ENCODE measurements at regions not wholly inside any gene's neighbourhood (a gene's known extent, or its start where the extent isn't known, plus 50 kb on each side); places are given as distances from the start of the nearest gene placed in this dataset.
"Not testable (repeated sequence)": the region's sequence is repeated elsewhere in the genome, so short reads cannot be mapped to it uniquely, and the experiment has no call there.

GRCh38 chr2:234250926-234251325, 200.4 kb downstream of the SPP2 start:
- H3K9me3 ChIP-seq, result no peaks in the 10 kb centered on the region
- H3K27me3 ChIP-seq, result no peaks in the 10 kb centered on the region
- WGBS, 2 donors, result 14 to 25% methylated on average over 2 of the region's 2 CpGs
- no peak for TF ChIP-seq CTCF (IDR thresholded peaks at IDR 0.05)
- ATAC-seq, result no peak
- no peak overlapping the region for H3K27ac ChIP-seq
- no peak for DNase-seq
- peaks cover 0 to 27% (median 7%) of the 10 kb centered on the region in 3 donors for H3K4me1 ChIP-seq
- H3K4me3 ChIP-seq, result no peak overlapping the region
- FAIRE-seq, result no peak
- H3K36me3 ChIP-seq, result no peaks in the 10 kb centered on the region
- intact Hi-C loops (cut with DNase I), result no loop called here

DNA sequence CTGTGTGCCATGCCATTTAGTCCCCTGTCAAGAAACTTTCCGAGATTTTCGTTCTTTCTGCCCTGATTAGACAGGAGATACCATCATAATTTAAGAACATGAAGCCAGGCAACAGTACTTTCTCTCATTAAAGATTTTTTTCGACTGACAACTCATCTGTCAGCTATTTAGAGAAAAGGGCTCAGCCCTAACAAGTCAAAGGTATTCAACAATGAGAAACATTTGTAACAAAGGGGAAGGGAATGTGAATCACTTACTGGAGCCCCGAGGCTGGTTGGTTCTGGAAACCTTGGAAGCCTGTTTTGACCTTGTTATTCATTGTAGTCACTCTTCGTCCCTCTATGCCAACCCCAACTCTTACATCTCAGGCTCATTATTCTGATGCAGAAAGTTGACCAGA, 199.4 kb downstream of the SPP2 start:
- FAIRE-seq (no peak), ATAC-seq (no peak), DNase-seq (no peak)
- TF ChIP-seq CTCF (IDR thresholded peaks at IDR 0.05), result no peak
- Histone ChIP-seq H3K9me3 (no peaks in the 10 kb centered on the region), H3K4me1 (peaks cover 0 to 19% (median 7%) of the 10 kb centered on the region in 3 donors), H3K27me3 (no peaks in the 10 kb centered on the region), H3K27ac (no peak overlapping the region), H3K4me3 (no peak overlapping the region), H3K36me3 (no peaks in the 10 kb centered on the region)
- intact Hi-C loops (cut with DNase I), result no loop called here
- WGBS, 2 donors, result 66 to 67% methylated on average over 5 of the region's 5 CpGs

DNA sequence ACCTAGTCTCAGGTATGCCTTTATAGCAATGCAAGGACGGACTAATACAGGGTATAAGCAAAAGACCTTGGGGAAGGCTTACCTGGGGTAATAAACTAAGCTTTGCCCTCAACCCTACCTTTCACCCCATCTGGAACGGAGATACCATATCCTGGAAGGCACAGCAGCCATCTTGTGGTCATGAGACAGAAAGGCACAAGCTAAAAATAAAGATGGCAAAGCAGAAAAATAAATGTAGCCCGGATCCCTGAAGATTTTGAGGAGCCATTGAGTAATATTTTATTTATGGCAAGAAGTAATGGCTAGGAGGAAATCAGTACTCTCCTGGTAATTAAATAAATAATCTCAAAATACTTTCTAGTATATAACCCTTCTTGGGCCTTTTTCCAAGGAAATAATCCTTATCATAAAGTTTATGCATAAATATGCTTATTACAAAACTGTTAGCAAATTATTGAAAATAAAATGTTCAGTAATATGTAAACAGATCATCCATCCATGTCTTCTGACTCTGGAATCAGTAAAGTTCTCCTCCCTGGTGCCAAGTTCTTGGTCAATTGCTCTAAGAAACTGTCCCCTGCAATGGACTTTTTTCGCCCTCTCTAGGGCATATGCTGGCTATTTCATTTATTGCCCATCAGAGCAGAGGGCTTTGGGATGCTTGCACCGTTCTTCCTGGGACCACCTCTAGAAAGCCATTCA, 198.7 kb downstream of the SPP2 start:
- 92 to 95% methylated on average over 5 of the region's 5 CpGs for WGBS, 2 donors
- FAIRE-seq (no peak), ATAC-seq (no peak), DNase-seq (no peak)
- Histone ChIP-seq H3K4me1 (peaks cover 0 to 19% (median 7%) of the 10 kb centered on the region in 3 donors), H3K9me3 (no peaks in the 10 kb centered on the region), H3K27ac (no peak overlapping the region), H3K36me3 (no peaks in the 10 kb centered on the region), H3K4me3 (no peak overlapping the region), H3K27me3 (no peaks in the 10 kb centered on the region)
- intact Hi-C loops (cut with DNase I), result no loop called here
- no peak for TF ChIP-seq CTCF (IDR thresholded peaks at IDR 0.05)

DNA sequence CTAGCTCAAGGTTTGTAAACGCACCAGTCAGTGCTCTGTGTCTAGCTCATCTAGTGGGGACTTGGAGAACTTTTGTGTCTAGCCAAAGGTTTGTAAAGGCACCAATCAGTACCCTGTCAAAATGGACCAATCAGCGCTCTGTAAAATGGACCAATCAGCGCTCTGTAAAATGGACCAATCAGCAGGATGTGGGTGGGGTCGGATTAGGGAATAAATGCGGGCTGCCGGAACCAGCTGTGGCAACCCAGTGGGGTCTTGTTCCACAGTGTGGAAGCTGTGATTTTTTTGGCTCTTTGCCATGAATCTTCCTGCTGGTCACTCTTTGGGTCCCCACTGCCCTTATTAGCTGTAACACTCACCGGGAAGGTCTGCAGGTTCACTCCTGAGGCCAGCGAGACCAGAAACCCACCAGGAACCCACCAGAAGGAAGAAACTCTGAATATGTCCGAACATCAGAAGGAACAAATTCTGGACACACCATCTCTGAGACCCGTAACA, 197.8 kb downstream of the SPP2 start:
- H3K4me1 ChIP-seq, result peaks cover 0 to 16% (median 7%) of the 10 kb centered on the region in 3 donors
- FAIRE-seq; ATAC-seq; H3K27me3 ChIP-seq; intact Hi-C loops (cut with DNase I); H3K27ac ChIP-seq; H3K9me3 ChIP-seq; DNase-seq; H3K4me3 ChIP-seq; H3K36me3 ChIP-seq: not testable (repeated sequence)
- WGBS, 2 donors, result 89 to 93% methylated on average over 10 of the region's 10 CpGs

GRCh38 chr2:234247453-234248180, 197.1 kb downstream of the SPP2 start:
- DNase-seq (peak in 1 of 6 donors; percentile 54), ATAC-seq (no peak), FAIRE-seq (no peak)
- H3K9me3 ChIP-seq, result no peaks in the 10 kb centered on the region
- H3K4me3 ChIP-seq, result no peak overlapping the region
- H3K27me3 ChIP-seq, result no peaks in the 10 kb centered on the region
- no peak overlapping the region for H3K27ac ChIP-seq
- intact Hi-C loops (cut with DNase I), result no loop called here
- H3K36me3 ChIP-seq, result no peaks in the 10 kb centered on the region
- 95% methylated on average over 42 of the region's 42 CpGs for WGBS, 2 donors
- no peak for TF ChIP-seq CTCF (IDR thresholded peaks at IDR 0.05)
- peaks cover 0 to 16% (median 5%) of the 10 kb centered on the region in 3 donors for H3K4me1 ChIP-seq
